T-helper 22 cell (primary cell): ENCODE measurements at regions not wholly inside any gene's neighbourhood (a gene's known extent, or its start where the extent isn't known, plus 50 kb on each side); places are given as distances from the start of the nearest gene placed in this dataset.

Source experiments
- DNase-seq: peaks from one replicate; pipeline ENCODE4 v3.0.0-alpha.2; 2020; ENCODE audit warnings: low read depth

DNA sequence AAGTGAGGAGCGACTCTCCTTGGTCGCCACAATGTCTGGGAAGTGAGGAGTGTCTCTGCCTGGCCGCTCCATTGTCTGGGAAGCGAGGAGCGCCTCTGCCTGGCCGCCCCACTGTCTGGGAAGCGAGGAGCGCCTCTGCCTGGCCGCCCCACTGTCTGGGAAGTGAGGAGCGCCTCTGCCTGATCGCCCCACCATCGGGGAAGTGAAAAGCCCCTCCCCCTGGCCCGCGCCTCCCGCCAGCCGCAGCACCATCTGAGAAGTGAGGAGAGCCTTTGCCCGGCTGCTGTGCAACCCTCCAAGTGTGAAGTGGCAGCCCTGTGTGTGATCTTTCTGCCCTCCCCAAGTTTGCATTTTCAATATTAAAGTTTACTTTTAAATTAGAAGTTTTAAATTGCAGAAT is 95.0 kb upstream of the PPP2R5A start:
- DNase-seq: no peak

DNA sequence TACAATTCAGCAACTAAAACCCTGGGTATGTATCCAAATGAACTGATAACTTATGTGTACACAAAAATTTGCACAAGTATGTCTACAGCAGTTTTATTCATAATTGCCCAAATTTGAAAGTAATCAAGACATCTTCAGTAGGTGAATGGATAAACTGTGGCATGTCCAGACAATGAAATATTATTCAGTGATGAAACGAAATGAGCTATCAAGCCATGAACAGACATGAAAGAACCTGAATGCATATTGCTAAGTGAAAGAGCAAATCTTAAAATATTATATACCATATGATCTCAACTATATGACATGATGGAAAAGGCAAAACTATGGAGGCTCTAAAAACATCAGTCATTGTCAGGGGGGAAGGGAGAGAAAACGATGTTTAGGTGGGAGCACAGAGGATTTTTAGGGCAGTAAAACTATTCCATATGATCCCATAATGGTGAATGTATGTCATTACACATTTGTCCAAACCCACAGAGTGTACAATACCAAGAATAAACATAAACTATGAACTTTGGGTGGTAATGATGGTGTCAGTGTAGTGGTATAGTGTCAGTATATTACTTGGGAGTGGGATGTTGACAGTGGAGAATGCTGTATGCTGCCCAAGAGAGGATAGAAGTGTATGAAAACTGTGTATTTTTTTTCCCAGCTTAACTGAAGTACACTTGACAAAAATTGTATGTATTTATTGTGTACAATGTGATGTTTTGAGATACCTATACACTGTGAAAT is 92.8 kb upstream of the PPP2R5A start:
- no peak for DNase-seq

DNA sequence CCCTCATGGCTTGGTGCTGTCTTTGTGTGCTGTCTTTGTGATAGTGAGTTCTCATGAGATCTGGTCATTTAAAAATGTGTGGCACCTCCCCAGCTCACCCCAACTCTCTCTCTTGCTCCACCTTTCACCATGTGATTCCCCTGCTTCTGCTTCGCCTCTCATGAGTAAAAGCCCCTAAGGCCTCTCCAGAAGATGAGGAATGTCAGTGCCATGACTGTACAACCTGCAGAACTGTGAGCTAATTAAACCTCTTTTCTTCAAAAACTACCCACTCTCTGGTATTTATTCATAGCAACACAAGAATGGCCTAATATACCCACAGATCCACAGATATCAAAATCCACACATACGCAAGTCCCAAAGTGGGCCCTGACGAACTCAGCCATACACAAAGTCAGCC is 88.9 kb upstream of the PPP2R5A start:
- no peak for DNase-seq

DNA sequence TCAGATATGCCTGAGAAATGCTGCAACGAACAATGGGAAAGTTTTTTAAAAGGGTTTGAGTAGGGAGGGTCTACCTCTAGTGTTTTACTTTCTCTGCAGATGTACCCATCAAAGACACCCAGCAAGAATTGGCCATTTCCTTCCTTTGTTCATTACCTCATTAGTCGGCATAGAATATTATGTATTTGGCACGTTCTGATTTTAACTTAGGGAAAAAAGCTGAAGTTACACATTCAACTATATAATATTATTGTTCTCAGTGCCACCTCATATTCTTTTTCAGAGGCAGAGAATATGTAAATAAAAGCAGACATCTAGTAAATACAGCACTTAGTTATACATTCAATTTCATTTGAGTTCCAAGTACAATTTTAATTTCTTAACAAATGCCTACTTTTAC is 83.7 kb upstream of the PPP2R5A start:
- no peak for DNase-seq

DNA sequence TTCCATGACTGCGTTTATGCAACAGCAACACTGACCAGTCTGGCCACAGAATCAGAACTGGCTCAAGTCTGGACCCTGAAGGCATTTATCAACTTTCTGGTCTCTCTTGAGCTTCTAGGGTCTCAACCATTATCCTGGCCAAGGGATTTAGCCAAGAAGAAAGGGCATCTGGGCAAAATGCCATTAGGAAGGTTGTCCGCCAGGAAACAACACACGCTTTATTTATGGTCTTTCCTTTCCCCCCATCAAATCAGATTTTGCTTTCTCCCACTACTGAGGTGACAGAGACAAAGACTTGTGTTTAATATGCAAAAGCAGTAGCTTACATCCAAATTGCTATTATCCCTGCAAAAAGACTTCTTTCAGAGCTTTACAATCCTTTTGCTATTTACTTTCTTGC is 81.6 kb upstream of the PPP2R5A start:
- DNase-seq: no peak

DNA sequence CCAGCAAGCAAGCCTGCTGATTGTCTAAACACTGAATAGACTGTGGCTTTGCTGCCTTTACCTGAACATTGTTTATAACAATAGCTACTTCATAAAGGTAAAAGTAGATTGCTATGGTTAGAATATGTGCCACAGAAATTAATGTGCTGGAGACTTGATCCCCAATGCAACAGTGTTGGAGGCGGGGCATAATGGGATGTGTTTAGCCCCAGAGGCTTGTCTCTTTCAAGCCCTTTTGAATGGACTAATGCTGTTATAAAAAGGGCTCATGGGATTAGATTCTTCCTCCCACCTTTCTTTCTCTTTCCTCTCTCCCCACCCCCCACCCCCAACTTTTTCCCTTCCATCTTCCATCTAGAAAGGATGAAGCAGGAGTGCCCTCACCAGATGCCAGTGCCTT is 80.2 kb upstream of the PPP2R5A start:
- DNase-seq: no peak

DNA sequence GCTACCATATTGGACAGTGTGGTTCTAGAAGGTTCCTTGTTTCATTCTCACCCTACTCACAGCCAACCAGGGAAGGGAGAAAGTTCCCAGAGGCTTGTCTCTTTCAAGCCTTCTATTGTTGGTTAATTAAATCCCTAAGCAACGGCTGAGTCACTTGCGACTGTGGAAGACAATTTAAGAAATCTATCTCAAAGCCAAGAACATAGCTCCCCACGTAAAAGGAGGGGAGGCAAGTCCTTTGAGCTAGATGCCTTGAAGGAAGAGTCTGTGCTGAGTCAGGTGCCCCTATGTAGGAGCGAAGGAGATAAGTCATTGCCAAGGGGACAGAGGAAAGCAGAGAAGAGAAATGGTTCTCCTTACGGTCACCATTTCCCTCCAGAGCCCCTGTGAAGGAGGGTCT is 79.4 kb upstream of the PPP2R5A start:
- no peak for DNase-seq

DNA sequence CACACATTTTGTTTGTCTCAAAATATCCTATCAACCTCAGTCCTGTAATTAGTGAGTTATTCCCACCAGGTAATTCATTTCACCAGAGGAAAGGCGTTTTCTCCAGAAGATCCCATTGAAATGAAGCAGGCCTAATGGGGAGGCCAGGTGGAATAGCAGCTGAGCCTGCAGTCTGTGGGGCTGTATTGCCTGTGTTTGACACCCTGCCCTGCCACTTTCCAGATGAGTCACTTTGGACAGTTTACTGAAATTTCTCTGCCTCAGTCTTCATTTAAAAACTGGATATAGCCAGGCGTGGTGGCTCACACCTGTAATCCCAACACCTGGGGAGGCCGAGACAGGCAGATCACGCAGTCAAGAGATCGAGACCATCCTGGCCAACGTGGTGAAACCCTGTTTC is 78.1 kb upstream of the PPP2R5A start:
- DNase-seq: no peak

DNA sequence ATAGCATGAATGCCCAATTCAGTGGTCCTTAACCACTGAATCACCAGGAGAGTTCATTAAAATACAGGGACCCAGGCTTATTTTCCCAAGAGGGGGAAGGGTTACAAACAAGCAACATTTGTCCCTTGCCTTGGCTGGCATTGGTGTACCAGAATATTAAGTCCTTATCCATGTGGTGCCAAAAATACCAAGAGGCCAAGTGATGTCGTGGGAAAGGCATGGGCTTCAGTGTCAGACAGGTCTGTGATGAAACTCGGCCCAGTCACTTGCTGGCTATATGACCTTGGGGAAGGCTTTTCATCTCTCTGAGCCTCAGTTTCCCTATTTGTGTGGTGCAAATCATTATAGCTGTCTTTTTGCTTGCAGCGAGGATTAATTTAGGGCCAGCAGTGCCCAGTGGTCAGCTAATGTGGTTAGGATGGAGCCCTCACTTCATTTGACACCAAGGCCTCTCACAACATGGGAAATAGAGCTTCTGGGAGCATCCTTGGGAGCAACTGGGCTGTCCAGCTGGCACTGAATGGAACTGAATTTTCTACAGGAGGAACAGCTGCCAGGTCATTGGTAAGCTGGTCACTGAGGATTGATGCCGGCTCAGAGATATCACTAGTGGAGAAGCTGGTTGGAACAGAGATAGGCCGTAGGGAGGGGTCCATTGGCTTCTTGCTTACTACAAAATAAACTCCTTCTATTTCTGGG is 77.2 kb upstream of the PPP2R5A start:
- DNase-seq: no peak

DNA sequence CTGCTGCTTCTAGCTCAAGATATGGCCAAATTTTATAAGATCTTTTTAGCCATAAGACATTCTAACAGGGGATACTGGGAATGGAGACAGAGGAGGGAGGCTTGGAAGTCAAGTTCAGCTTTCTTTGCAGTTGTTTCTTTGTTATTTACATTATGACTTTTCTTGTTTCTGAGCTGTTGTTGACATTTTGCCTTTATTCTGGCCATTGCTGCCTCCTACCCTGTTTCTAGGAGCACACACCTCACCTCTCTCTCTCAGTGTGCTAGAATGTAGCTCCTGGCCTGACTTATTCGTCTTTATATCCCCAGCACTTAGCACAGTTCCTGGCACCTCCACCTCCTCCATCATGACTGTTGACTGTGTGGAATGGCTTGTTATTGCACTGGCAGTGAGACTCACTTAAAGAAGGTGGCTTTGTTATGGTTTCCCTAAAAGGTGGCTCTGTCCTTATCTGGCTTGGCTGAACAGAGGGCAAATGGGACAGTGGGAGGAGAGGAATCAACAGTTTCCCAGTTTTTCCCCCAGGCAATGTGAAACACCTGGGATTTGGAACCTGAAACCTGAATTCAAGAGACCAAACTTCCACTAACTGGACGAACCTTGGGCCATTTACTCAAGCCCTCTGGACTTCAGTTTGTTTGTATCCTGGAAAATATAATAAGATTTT is 76.1 kb upstream of the PPP2R5A start:
- DNase-seq: no peak

DNA sequence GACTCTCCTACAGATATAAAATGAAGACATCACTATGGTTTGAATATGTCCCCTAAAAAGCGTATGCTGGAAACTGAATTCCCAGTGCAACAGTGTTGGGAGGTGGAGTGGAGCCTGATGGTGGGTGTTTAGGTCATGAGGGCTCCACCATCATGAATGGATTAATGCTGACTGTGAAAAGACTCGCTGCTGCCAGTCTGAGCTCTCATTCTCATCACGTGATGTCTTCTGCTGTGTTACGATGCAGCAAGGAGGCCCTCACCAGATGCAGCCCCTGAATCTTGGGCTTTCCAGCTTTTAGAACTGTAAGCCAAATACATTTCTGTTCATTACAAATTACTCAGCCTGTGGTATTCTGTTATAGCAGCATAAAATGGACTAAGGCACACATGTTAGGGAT is 73.8 kb upstream of the PPP2R5A start:
- DNase-seq: no peak

DNA sequence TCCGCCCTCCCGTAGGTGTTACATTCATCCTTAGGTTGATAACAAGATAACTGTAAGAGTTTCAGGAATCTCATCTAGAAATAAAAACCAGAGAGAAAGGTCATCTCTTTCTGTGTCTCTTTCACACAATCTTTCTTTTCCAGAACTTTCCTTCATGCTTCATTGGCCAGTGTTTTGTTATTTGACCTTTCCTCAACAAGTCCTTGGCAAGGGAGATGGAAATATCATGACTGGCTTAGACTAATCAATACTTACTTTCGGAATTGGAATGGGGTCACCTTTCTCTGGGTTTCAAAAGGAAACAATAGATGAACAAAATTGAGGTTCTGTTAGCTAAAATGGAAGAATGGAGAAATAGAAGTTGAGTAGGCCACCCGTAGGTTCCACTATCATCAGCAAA is 72.9 kb upstream of the PPP2R5A start:
- DNase-seq: no peak

DNA sequence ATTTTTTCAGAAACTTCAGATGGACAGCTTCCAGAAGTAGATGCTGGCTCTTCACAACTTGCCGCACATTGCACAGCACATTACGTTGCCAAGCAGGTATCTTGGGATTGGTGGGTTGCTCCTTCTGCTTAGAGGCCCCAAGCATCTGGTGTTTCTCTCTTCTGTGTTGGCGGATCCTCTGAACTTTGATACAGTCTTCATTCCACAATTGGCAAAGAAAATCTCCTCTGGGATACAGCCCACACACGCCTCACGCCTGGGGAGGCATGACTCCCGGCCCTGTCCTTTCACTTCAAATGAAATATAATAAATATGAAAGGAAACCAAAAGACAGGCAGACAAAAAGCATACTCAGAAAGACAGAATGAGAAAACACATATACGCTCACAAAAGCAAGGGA is 72.3 kb upstream of the PPP2R5A start:
- DNase-seq: no peak

DNA sequence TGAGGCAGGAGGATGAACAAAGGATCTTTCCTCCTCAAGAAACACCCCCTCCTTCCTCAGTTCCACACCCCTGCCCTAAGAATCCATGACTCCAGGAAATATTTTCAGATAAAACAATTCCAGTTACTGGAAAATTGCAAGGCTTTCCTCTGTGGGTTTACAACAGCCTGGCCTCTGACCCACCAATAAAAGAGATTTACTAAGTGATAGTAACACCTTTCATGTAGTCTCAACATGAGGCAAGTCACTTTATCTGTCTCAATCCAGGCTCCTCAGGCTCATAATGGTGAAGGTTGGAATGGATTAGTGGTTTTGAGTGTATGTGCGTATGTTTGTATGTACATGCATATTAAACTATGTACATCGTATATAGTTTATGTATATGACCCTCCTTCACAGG is 71.4 kb upstream of the PPP2R5A start:
- no peak for DNase-seq

DNA sequence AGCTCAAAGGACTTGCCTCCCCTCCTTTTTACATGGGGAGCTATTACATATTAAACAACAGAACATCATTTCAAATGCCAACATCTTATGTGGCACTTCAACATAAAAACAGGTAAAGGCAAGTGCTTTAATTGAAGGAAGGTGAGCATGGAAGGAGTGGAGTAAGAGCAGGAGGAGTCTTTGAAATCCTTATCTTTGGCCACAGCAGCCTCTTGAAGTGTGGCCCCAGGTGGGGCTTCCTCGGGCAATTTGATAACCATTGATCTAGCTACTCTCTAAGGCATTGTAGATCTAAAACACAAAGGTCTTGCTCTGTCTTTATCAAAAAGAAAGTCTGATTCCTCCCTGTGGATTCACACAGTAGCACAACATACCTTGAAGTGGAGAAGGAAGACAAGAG is 70.9 kb upstream of the PPP2R5A start:
- DNase-seq: no peak

DNA sequence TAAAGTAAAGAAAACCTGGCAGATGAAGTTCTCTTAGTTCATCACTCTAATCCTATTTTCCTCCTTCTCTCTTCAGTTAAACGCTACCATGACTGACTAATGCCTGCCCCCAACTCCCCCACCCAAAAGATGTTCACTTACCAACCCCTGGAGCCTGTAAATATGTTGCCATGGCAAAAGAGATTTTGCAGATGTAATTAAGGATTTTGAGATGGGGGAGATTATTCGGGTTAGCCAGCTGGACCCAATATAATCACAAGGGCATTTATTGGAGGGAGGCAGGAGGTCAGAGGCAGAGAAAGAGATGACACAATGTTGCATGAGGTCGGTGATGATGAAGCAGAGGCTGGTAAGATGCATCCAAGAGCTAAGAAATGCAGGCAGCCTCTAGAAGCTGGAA is 69.3 kb upstream of the PPP2R5A start:
- no peak for DNase-seq

DNA sequence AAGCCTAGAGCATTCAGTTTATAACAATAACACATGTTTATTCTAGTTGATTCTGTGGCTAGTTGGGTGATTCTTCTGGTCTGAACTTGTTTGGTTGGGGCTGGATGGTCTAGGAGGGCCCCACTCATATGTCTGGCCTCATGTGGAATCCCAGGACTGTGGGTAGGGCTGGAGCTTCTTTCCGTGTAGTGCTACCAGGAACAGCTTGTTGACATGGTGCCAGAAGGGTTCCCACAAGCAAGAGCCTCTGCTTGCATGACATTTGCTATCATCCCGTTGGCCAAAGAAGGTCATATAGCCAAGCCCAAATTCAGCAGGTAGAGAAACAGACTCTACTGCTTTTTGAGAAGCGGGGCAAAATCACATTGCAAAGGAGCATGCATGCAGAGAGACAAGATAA is 67.6 kb upstream of the PPP2R5A start:
- DNase-seq: no peak

DNA sequence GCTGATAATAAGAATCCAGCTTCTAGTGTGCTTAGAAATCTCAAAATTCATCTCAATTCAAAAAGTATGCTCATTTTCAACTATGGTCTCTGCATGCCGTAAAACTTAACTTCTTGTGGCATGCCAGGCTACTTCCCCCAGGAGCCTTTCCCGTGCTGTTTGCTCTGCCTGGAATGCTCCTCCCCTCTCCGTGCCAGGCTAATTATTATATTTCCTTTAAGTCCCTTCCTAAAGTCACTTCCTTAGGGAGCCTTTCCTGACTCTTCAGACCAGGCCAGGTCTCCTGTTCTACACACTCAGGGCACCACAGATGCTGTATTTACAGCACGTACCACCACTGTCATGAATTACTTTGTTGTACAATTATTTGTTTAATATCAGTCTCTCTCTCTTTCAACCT is 67.1 kb upstream of the PPP2R5A start:
- no peak for DNase-seq

DNA sequence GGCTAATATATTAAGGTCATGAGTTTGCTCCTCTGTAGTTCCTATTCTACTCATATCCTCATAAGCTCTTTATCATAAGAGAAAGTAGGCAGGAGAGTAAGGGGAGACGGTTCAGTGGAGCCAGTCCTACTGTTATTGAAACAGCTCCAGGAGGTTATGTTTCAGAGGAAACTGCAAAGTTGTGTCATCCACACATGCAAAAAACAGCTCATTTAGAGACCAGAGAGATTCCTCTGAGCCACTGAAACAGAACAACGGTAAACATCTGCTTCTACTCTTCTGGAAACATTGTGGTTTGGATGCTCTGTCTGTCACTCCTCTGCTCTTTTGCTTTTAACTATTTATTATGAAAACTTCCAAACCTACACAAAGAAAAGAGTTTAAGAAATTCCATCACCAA is 66.3 kb upstream of the PPP2R5A start:
- DNase-seq: no peak

DNA sequence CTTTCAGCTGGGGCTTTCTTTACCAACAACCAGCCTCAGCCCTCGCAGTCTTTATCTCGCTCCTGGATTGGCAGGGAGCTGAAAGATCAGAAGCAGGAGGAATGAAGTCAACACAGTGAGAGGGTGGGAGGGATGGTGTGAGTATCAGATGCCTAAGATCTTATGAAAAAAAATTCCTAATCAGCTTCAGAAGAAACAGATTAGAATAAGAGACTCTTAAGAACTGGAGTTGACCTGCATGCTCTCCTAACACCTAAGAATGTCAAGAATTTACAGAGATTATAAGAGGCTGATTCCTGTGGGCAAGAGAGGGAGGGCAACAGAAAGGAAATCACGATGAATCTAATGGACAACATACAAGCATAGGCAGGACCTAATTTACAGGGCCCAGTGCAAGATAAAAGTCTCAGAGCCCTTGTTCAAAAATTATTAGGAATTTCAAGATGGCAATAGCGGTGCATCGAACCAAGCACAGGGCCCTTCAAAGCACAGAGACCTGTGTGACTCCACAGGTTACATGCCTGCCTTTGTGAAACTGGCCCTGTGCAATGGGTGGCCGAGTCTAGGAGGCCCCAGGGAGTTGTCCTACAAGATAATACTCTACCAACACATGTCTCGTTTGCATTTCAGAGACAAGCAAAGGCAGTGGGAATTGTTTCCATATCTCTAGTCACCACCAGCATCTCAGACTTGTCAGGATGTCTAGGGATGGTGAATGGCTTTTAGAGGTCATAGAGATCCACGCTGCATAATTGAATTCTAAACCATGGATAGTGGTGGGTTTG is 65.3 kb upstream of the PPP2R5A start:
- no peak for DNase-seq

DNA sequence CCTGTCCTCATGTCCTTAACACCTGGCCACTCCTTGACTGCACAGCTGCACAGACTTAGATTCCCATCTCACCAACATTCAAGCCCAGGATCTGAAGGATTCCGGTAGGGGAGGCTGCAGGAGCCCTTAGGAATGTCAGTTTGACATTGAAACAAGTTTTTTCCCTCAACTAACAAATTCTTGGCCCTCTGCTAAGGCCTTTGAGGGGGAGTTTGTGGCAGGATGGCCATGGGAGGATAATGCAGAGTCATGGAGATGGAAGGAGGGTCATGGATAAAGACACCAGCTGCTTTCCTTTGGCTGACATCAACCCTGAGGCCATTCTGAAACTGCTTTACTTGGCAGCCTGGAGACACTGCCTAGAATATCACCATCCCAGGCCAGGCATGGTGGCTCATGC is 63.4 kb upstream of the PPP2R5A start:
- no peak for DNase-seq

DNA sequence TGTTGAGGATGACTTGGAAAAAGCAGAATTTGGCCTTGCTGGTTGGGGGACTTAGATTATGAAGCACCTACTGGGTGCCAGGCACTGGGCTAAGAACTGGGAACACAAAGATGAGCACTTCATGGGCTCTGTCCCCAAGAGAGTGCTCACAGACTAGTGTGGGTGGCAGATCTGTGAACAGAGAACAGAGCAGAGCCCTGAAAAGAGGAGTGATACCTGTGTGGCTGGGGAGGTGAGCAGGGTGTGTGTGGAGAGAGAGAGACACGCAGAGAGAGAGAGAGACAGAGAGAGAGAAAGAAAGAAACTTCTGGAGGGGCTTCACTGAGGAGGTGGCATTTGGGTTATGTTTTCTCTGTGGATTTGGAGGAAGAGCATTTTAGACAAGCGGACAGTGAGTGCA is 61.1 kb upstream of the PPP2R5A start:
- DNase-seq: no peak

DNA sequence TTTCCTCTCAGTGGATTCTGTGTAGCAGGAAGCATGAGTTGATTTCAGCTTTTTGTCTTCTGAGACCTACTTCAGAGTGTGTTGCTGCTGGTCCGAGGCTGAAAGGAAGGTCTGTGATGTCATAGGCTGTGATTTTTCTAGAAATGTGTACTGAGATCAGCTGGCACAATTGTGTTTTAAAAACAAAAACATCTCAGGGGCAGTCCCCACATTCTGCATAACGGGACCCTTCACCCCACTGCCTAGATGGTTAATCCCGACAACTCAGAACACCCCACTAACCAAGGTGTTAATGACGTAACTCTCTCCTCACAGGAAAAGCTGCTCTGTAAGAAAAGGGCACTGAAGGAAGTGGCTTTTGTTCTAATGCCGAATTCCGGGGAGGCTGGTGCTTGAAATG is 59.8 kb upstream of the PPP2R5A start:
- peak; percentile 1 for DNase-seq
